Urinary bladder (tissue), 3 donors: ENCODE measurements at regions not wholly inside any gene's neighbourhood (a gene's known extent, or its start where the extent isn't known, plus 50 kb on each side); places are given as distances from the start of the nearest gene placed in this dataset.
"Not testable (repeated sequence)": the region's sequence is repeated elsewhere in the genome, so short reads cannot be mapped to it uniquely, and the experiment has no call there.

Experiments
- DNase-seq: peaks from one replicate; pipeline ENCODE4 v3.0.0-alpha.2; 2015; ENCODE audit errors: extremely low spot score
- H3K27ac ChIP-seq: one replicate; pipeline ENCODE4 v1.5.1; 2013; ENCODE audit warnings: low read depth, mild to moderate bottlenecking, moderate library complexity
- H3K36me3 ChIP-seq: one replicate; pipeline ENCODE4 v1.6.1; 2013; ENCODE audit warnings: mild to moderate bottlenecking, moderate library complexity; ENCODE audit not compliant: insufficient read depth
- H3K4me1 ChIP-seq: one replicate; pipeline ENCODE4 v1.6.1; 2013; ENCODE audit warnings: mild to moderate bottlenecking, moderate library complexity; ENCODE audit not compliant: insufficient read depth
- H3K4me3 ChIP-seq: one replicate; pipeline ENCODE4 v1.5.1; 2013; ENCODE audit warnings: low read depth, low read length
- WGBS: extraction: QIAGEN DNeasy Blood & Tissue Kit; methylation state at CpG from one replicate; pipeline ENCODE4 v1.1.7; 2013; 5-methylcytosine and 5-hydroxymethylcytosine counted together
- donor health status: healthy with polysubstance abuse.
- donor health status: healthy.

GRCh38 chr4:20020056-20020455 is 231.6 kb upstream of the SLIT2 start:
- Histone ChIP-seq H3K4me3 (no peak overlapping the region), H3K27ac (no peak overlapping the region), H3K4me1 (no peaks in the 10 kb centered on the region), H3K36me3 (no peaks in the 10 kb centered on the region)
- DNase-seq: no peak
- WGBS: 90% methylated on average over 2 of the region's 2 CpGs

- no peak overlapping the region for H3K4me3 ChIP-seq
- H3K4me1 ChIP-seq: no peaks in the 10 kb centered on the region
- DNase-seq: no peak
- H3K27ac ChIP-seq: no peak overlapping the region
- H3K36me3 ChIP-seq: no peaks in the 10 kb centered on the region
- 96% methylated on average over 4 of the region's 4 CpGs for WGBS
Observed at GRCh38 chr4:20019310-20020015, 232.2 kb upstream of the SLIT2 start.

DNA sequence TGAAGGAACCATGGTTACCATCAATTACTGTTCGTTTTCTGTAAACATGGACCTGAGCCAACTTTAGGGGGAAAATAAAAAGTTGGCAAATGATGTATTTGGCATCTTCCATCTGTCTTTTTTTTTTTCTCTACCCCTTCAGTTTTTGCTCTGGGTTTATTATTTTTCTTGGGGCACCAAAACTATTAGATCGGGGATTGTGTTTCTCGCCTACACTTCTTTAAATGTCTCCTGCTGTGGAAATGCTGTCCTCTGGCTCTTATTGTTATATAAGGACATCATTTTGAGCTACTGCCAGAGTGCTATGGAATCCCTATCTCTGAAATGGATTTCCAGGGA is 234.0 kb upstream of the SLIT2 start:
- no peak overlapping the region for H3K27ac ChIP-seq
- WGBS: 57% methylated on average over 3 of the region's 3 CpGs

GRCh38 chr4:20017070-20017776 is 234.5 kb upstream of the SLIT2 start:
- H3K4me3 ChIP-seq: no peak overlapping the region
- H3K27ac ChIP-seq: no peak overlapping the region
- no peaks in the 10 kb centered on the region for H3K4me1 ChIP-seq
- 25% methylated on average over 1 of the region's 1 CpG for WGBS
- no peaks in the 10 kb centered on the region for H3K36me3 ChIP-seq
- DNase-seq: peak; percentile 35

More for the DNA sequence above, 234.0 kb upstream of the SLIT2 start:
- Histone ChIP-seq H3K4me3 (no peak overlapping the region), H3K4me1 (no peaks in the 10 kb centered on the region), H3K36me3 (no peaks in the 10 kb centered on the region)
- DNase-seq: no peak

DNA sequence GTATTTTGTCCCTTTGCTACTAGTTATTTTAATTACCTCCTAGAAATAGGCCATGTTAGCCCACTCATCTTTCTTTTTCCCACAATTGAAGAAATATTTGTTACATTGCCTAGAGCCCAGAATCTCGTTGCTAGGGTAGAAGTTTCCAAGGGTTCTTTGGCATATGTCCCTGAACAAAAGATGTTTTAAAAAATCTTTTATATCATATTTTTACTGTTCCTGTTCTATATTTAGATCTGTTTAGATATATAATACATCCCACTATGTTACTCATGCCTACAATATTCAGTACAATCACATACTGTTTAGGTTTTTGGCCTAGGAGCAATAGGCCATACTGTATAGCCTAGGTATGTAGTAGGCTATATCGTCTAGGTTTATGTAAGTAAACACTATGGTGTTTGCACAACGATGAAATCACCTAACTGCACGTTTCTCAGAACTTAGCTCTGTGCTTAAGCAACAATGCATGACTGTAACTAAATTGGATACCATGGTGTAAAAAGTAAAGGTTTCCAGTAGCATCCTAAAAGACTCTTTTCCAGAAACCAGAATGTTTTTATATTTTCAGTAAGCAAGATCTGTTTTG is 236.0 kb upstream of the SLIT2 start:
- 47% methylated on average over 4 of the region's 4 CpGs for WGBS
- no peak overlapping the region for H3K4me3 ChIP-seq
- no peak for DNase-seq
- H3K27ac ChIP-seq: no peak overlapping the region
- H3K4me1 ChIP-seq: no peaks in the 10 kb centered on the region
- no peaks in the 10 kb centered on the region for H3K36me3 ChIP-seq

GRCh38 chr4:20003836-20004558 is 247.7 kb upstream of the SLIT2 start:
- DNase-seq, H3K4me3 ChIP-seq, H3K36me3 ChIP-seq, H3K4me1 ChIP-seq, H3K27ac ChIP-seq: not testable (repeated sequence)
- WGBS: 89% methylated on average over 47 of the region's 52 CpGs

GRCh38 chr4:19999775-20000414 is 251.8 kb upstream of the SLIT2 start:
- no peak overlapping the region for H3K27ac ChIP-seq
- no peaks in the 10 kb centered on the region for H3K36me3 ChIP-seq
- H3K4me1 ChIP-seq: no peaks in the 10 kb centered on the region
- DNase-seq: no peak
- WGBS: 83% methylated on average over 4 of the region's 4 CpGs
- no peak overlapping the region for H3K4me3 ChIP-seq

GRCh38 chr4:19999276-19999675 is 252.4 kb upstream of the SLIT2 start:
- 83% methylated on average over 1 of the region's 1 CpG for WGBS

DNA sequence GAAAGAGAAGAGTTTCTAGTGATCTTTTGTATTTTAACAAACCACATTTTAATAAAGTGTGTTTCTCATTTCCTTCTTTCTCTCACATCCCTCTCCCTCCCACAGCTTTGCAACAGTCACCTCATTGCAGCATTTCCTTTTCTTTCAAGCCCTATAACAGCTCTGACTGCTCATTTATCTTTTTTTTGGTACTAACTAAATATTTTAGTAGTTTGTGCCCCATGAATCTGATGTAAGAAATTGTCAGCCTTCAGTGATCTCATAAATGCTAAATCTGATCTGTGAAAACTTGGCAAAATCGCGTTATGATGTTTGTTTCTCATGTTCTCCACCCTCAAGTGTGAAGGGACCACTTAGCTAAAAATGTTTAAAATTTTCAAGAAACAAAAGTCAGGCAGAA is 258.5 kb upstream of the SLIT2 start:
- no peak for DNase-seq
- Histone ChIP-seq H3K4me3 (no peak overlapping the region), H3K4me1 (no peaks in the 10 kb centered on the region), H3K36me3 (no peaks in the 10 kb centered on the region), H3K27ac (no peak overlapping the region)
- WGBS: 79% methylated on average over 2 of the region's 2 CpGs

More at GRCh38 chr4:19999276-19999675, 252.4 kb upstream of the SLIT2 start:
- DNase-seq: no peak
- Histone ChIP-seq H3K4me3 (no peak overlapping the region), H3K27ac (no peak overlapping the region), H3K4me1 (no peaks in the 10 kb centered on the region), H3K36me3 (no peaks in the 10 kb centered on the region)

GRCh38 chr4:19992471-19993093 is 259.1 kb upstream of the SLIT2 start:
- WGBS: 87% methylated on average over 4 of the region's 4 CpGs
- no peaks in the 10 kb centered on the region for H3K4me1 ChIP-seq
- H3K36me3 ChIP-seq: no peaks in the 10 kb centered on the region
- H3K27ac ChIP-seq: no peak overlapping the region
- no peak for DNase-seq
- H3K4me3 ChIP-seq: no peak overlapping the region

- Histone ChIP-seq H3K27ac (no peak overlapping the region), H3K4me1 (no peaks in the 10 kb centered on the region), H3K4me3 (no peak overlapping the region), H3K36me3 (no peaks in the 10 kb centered on the region)
- no peak for DNase-seq
Observed at GRCh38 chr4:19987746-19988145, 264.0 kb upstream of the SLIT2 start.

- DNase-seq: no peak
- no peaks in the 10 kb centered on the region for H3K36me3 ChIP-seq
- 74% methylated on average over 3 of the region's 3 CpGs for WGBS
- H3K4me3 ChIP-seq: no peak overlapping the region
- H3K4me1 ChIP-seq: no peaks in the 10 kb centered on the region
- H3K27ac ChIP-seq: no peak overlapping the region
Observed at GRCh38 chr4:19983072-19983471, 268.6 kb upstream of the SLIT2 start.

GRCh38 chr4:19982556-19982955 is 269.1 kb upstream of the SLIT2 start:
- 81% methylated on average over 3 of the region's 3 CpGs for WGBS
- no peak overlapping the region for H3K27ac ChIP-seq
- H3K4me1 ChIP-seq: no peaks in the 10 kb centered on the region
- DNase-seq: no peak
- no peaks in the 10 kb centered on the region for H3K36me3 ChIP-seq
- no peak overlapping the region for H3K4me3 ChIP-seq
